ENCODE measurements at regions not wholly inside any gene's neighbourhood (a gene's known extent, or its start where the extent isn't known, plus 50 kb on each side); places are given as distances from the start of the nearest gene placed in this dataset.

- intact Hi-C loops (cut with DNase I; ENCODE audit: low total_unique reads), result no loop called here
- H3K4me3 ChIP-seq, result no peak overlapping the region
- H3K27me3 ChIP-seq, result no peaks in the 10 kb centered on the region
- no peak for DNase-seq
- no peak overlapping the region for H3K27ac ChIP-seq
- no peaks in the 10 kb centered on the region for H3K9me3 ChIP-seq
- no peaks in the 10 kb centered on the region for H3K36me3 ChIP-seq
- no peaks in the 10 kb centered on the region for H3K4me1 ChIP-seq
- TF ChIP-seq CTCF (IDR thresholded peaks at IDR 0.05) (no peak), POLR2A (IDR thresholded peaks at IDR 0.05) (no peak)
Measured at GRCh38 chr10:61153771-61154170, 209.8 kb upstream of the RHOBTB1 start.

DNA sequence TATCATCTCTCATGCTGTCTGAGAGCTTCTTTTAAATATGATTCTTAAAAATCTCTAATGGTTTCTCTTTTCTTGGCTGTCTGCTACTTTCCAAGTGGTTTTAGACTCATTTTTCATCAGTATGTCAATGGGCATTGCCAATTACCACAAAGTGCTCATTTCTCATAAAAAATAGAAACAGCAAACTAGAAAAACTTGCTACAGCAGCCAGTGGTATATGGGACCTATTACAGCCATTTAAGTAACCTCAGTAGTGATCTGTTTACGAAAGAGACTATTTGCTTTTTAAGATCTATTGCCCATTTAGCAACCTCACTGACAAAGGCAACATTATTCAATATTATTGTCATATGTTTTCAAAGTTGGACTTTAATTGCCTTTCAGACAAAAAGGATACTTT is 207.1 kb upstream of the RHOBTB1 start:
- H3K9me3 ChIP-seq, result no peaks in the 10 kb centered on the region
- no peaks in the 10 kb centered on the region for H3K27me3 ChIP-seq
- H3K36me3 ChIP-seq, result no peaks in the 10 kb centered on the region
- H3K27ac ChIP-seq, result no peak overlapping the region
- H3K4me3 ChIP-seq, result no peak overlapping the region
- TF ChIP-seq POLR2A (IDR thresholded peaks at IDR 0.05), result no peak
- no peak for TF ChIP-seq CTCF (IDR thresholded peaks at IDR 0.05)
- intact Hi-C loops (cut with DNase I; ENCODE audit: low total_unique reads), result no loop called here
- DNase-seq, result no peak
- no peaks in the 10 kb centered on the region for H3K4me1 ChIP-seq

DNA sequence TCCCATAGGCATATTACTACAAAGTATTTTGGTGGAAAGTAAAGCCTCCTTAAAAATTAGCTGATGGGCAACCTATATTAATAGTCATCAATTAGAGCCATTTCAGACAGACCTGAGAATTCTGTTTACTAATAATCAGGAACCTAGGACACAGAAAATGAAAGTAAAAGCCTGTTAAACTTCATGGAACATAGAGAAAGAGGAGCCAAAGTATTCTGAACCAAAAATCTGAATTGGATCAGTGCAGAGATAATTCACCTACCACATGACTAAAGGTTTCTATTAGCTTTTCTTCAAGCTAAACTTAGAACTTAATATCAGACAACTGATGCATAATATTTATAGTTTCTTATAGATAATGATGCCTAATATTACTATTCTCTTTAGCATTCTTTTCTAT is 204.5 kb upstream of the RHOBTB1 start:
- Histone ChIP-seq H3K4me1 (no peaks in the 10 kb centered on the region), H3K27ac (no peak overlapping the region), H3K27me3 (no peaks in the 10 kb centered on the region), H3K9me3 (no peaks in the 10 kb centered on the region), H3K36me3 (no peaks in the 10 kb centered on the region), H3K4me3 (no peak overlapping the region)
- DNase-seq, result no peak
- no peak for TF ChIP-seq CTCF (IDR thresholded peaks at IDR 0.05)
- TF ChIP-seq POLR2A (IDR thresholded peaks at IDR 0.05), result no peak
- intact Hi-C loops (cut with DNase I; ENCODE audit: low total_unique reads), result no loop called here

- no peak for TF ChIP-seq CTCF (IDR thresholded peaks at IDR 0.05)
- no peak for TF ChIP-seq POLR2A (IDR thresholded peaks at IDR 0.05)
- Histone ChIP-seq H3K27me3 (no peaks in the 10 kb centered on the region), H3K9me3 (no peaks in the 10 kb centered on the region), H3K4me1 (no peaks in the 10 kb centered on the region), H3K36me3 (no peaks in the 10 kb centered on the region), H3K27ac (no peak overlapping the region), H3K4me3 (no peak overlapping the region)
- intact Hi-C loops (cut with DNase I; ENCODE audit: low total_unique reads), result no loop called here
- DNase-seq, result no peak
Measured at GRCh38 chr10:61142987-61143386, 199.0 kb upstream of the RHOBTB1 start.

- H3K27ac ChIP-seq, result no peak overlapping the region
- H3K9me3 ChIP-seq, result no peaks in the 10 kb centered on the region
- H3K4me1 ChIP-seq, result no peaks in the 10 kb centered on the region
- peak; percentile 32 to 48 for DNase-seq
- H3K4me3 ChIP-seq, result no peak overlapping the region
- H3K36me3 ChIP-seq, result no peaks in the 10 kb centered on the region
- TF ChIP-seq POLR2A (IDR thresholded peaks at IDR 0.05) (no peak), CTCF (IDR thresholded peaks at IDR 0.05) (peak; percentile 59 to 71 (median 65))
- no peaks in the 10 kb centered on the region for H3K27me3 ChIP-seq
- intact Hi-C loops (cut with DNase I; ENCODE audit: low total_unique reads), result no loop called here
Measured at GRCh38 chr10:61140765-61141392, 196.9 kb upstream of the RHOBTB1 start.

All from uterus (tissue), 3 donors.